GM23338 (cell line): ENCODE measurements at regions not wholly inside any gene's neighbourhood (a gene's known extent, or its start where the extent isn't known, plus 50 kb on each side); places are given as distances from the start of the nearest gene placed in this dataset.

ENCODE experiments used
- ATAC-seq: fragments of 200-7000 bp; cut with Tn5 transposase; 3 replicates; pipeline ENCODE4 v1.9.1; 2020
- DNase-seq: peaks from one replicate; pipeline ENCODE4 v3.0.0-alpha.2; 2015; ENCODE audit warnings: low spot score
- H2AFZ ChIP-seq: fragments of 200-600 bp; sonication (generic); 2 replicates; pipeline ENCODE4 v1.8.0; 2016; ENCODE audit warnings: antibody characterized with exemption, mild to moderate bottlenecking, moderate library complexity
- H3F3A ChIP-seq: fragments of 200-600 bp; sonication (generic); replicated peaks from 2 replicates; pipeline ENCODE4 v1.8.0; 2017; ENCODE audit warnings: antibody characterized with exemption, mixed run types, low read depth
- H3K27ac ChIP-seq: fragments of 200-600 bp; sonication (generic); 2 replicates; pipeline ENCODE4 v1.6.1; 2016; ENCODE audit warnings: low read depth
- H3K27me3 ChIP-seq: fragments of 200-600 bp; sonication (generic); 2 replicates; pipeline ENCODE4 v1.8.0; 2016; ENCODE audit warnings: mild to moderate bottlenecking, mixed run types, moderate library complexity; ENCODE audit not compliant: insufficient read depth
- H3K36me3 ChIP-seq: fragments of 200-600 bp; sonication (generic); 2 replicates; pipeline ENCODE4 v1.8.0; 2016; ENCODE audit warnings: mild to moderate bottlenecking; ENCODE audit not compliant: insufficient read depth
- H3K4me1 ChIP-seq: fragments of 200-600 bp; sonication (generic); 2 replicates; pipeline ENCODE4 v1.8.0; 2016; ENCODE audit warnings: mild to moderate bottlenecking, moderate library complexity; ENCODE audit not compliant: insufficient read depth
- H3K4me2 ChIP-seq: fragments of 200-600 bp; sonication (generic); 2 replicates; pipeline ENCODE4 v1.7.1; 2017; ENCODE audit warnings: mixed run types
- H3K4me3 ChIP-seq: fragments of 200-600 bp; sonication (generic); 2 replicates; pipeline ENCODE4 v1.6.1; 2016; ENCODE audit warnings: mixed run types
- H3K79me2 ChIP-seq: fragments of 200-600 bp; sonication (generic); replicated peaks from 2 replicates; pipeline ENCODE4 v1.8.0; 2017; ENCODE audit warnings: mild to moderate bottlenecking; ENCODE audit not compliant: insufficient read depth
- H3K9me2 ChIP-seq: fragments of 200-600 bp; sonication (generic); 2 replicates; pipeline ENCODE4 v1.8.0; 2017; ENCODE audit not compliant: insufficient read depth
- H4K20me1 ChIP-seq: fragments of 200-600 bp; sonication (generic); replicated peaks from 2 replicates; pipeline ENCODE4 v1.8.0; 2017; ENCODE audit warnings: mild to moderate bottlenecking; ENCODE audit not compliant: insufficient read depth
- H3K27ac Mint-ChIP-seq: 2 replicates; pipeline ENCODE4 v1.8.0; 2020; ENCODE audit warnings: inconsistent platforms, mild to moderate bottlenecking, moderate library complexity, mixed read lengths
- H3K27me3 Mint-ChIP-seq: 3 replicates; pipeline ENCODE4 v1.8.0; 2022; ENCODE audit warnings: low read depth, mild to moderate bottlenecking, moderate library complexity, mixed read lengths, inconsistent platforms; ENCODE audit not compliant: insufficient read depth, poor library complexity
- H3K36me3 Mint-ChIP-seq: 3 replicates; pipeline ENCODE4 v1.8.0; 2021; ENCODE audit warnings: low read depth, mild to moderate bottlenecking, inconsistent platforms, moderate library complexity, mixed read lengths
- H3K4me1 Mint-ChIP-seq: 3 replicates; pipeline ENCODE4 v1.8.0; 2020; ENCODE audit warnings: mild to moderate bottlenecking, inconsistent platforms, mixed read lengths
- H3K4me3 Mint-ChIP-seq: 3 replicates; pipeline ENCODE4 v1.8.0; 2021; ENCODE audit warnings: moderate library complexity, mild to moderate bottlenecking, inconsistent platforms, mixed read lengths
- H3K9me3 Mint-ChIP-seq: 3 replicates; pipeline ENCODE4 v1.8.0; 2020; ENCODE audit warnings: moderate library complexity, mild to moderate bottlenecking, inconsistent platforms, mixed read lengths
- CREB1 ChIP-seq: fragments of 250-450 bp; sonication (Bioruptor Pico); IDR thresholded peaks from 2 replicates; pipeline ENCODE4 v1.5.0; 2020; ENCODE audit warnings: low read depth, mild to moderate bottlenecking, moderate library complexity
- EZH2 ChIP-seq: fragments of 200-600 bp; sonication (generic); IDR thresholded peaks from one replicate; pipeline ENCODE4 v1.8.0; 2017; ENCODE audit warnings: antibody characterized with exemption, mild to moderate bottlenecking, low read depth; ENCODE audit not compliant: unreplicated experiment
- EZH2phosphoT487 ChIP-seq: fragments of 200-600 bp; sonication (generic); IDR thresholded peaks from one replicate; pipeline ENCODE4 v1.8.1; 2018; ENCODE audit warnings: antibody characterized with exemption; ENCODE audit not compliant: unreplicated experiment
- JUNB ChIP-seq: IDR thresholded peaks from one replicate; pipeline ENCODE4 v1.6.1; 2016; ENCODE audit warnings: antibody characterized with exemption; ENCODE audit not compliant: unreplicated experiment
- NANOG ChIP-seq: IDR thresholded peaks from 2 replicates; pipeline ENCODE4 v1.6.1; 2016; ENCODE audit warnings: antibody characterized with exemption, borderline replicate concordance
- POLR2AphosphoS5 ChIP-seq: IDR thresholded peaks from 2 replicates; pipeline ENCODE4 v1.6.1; 2016; ENCODE audit warnings: antibody characterized with exemption, low read depth
- REST ChIP-seq: IDR thresholded peaks from one replicate; pipeline ENCODE4 v1.6.1; 2018; ENCODE audit warnings: antibody characterized with exemption; ENCODE audit not compliant: unreplicated experiment
- STAT1 ChIP-seq: IDR thresholded peaks from one replicate; pipeline ENCODE4 v1.6.1; 2016; ENCODE audit warnings: antibody characterized with exemption; ENCODE audit not compliant: unreplicated experiment
- ZNF114 ChIP-seq: fragments of 250-450 bp; sonication (Bioruptor Pico); IDR thresholded peaks from 2 replicates; pipeline ENCODE4 v1.5.0; 2020; ENCODE audit warnings: mild to moderate bottlenecking, moderate library complexity
- ZNF331 ChIP-seq: fragments of 250-450 bp; sonication (Bioruptor Pico); IDR thresholded peaks from 2 replicates; pipeline ENCODE4 v1.5.0; 2020; ENCODE audit warnings: low read depth, mild to moderate bottlenecking, moderate library complexity
- TF ChIP-seq, protein P1 (sequence below), 2 experiments: fragments of 200-600 bp in 1 of 2; sonication (generic) in 1 of 2; conservative IDR thresholded peaks; 2 replicates each; pipeline versions ENCODE4 v1.5.1 to v1.6.1; 2016 to 2017; ENCODE audit warnings: antibody characterized with exemption in 2 of 2, low read depth in 2 of 2, mild to moderate bottlenecking in 2 of 2, moderate library complexity in 1 of 2
- TF ChIP-seq, protein P2 (sequence below): fragments of 250-450 bp; sonication (Bioruptor Pico); IDR thresholded peaks from 2 replicates; pipeline ENCODE4 v1.5.0; 2020; ENCODE audit warnings: mild to moderate bottlenecking, moderate library complexity
- TF ChIP-seq, protein P3 (sequence below): IDR thresholded peaks from 2 replicates; pipeline ENCODE4 v1.6.1; 2016; ENCODE audit warnings: antibody characterized with exemption

GRCh38 chr2:167398873-167399272 is 510.6 kb downstream of the XIRP2 start:
- Mint-ChIP-seq H3K4me3 (no peak overlapping the region), H3K27me3 (peaks cover 1% of the 10 kb centered on the region), H3K27ac (no peak overlapping the region), H3K36me3 (peaks cover 15% of the 10 kb centered on the region), H3K9me3 (peaks cover 13% of the 10 kb centered on the region), H3K4me1 (peaks cover 32% of the 10 kb centered on the region)
- H3K4me2 ChIP-seq = no peak overlapping the region
- no peak for TF ChIP-seq REST
- TF ChIP-seq EZH2 = no peak
- no peak for TF ChIP-seq CREB1
- TF ChIP-seq JUNB = no peak
- TF ChIP-seq, protein P1, sequence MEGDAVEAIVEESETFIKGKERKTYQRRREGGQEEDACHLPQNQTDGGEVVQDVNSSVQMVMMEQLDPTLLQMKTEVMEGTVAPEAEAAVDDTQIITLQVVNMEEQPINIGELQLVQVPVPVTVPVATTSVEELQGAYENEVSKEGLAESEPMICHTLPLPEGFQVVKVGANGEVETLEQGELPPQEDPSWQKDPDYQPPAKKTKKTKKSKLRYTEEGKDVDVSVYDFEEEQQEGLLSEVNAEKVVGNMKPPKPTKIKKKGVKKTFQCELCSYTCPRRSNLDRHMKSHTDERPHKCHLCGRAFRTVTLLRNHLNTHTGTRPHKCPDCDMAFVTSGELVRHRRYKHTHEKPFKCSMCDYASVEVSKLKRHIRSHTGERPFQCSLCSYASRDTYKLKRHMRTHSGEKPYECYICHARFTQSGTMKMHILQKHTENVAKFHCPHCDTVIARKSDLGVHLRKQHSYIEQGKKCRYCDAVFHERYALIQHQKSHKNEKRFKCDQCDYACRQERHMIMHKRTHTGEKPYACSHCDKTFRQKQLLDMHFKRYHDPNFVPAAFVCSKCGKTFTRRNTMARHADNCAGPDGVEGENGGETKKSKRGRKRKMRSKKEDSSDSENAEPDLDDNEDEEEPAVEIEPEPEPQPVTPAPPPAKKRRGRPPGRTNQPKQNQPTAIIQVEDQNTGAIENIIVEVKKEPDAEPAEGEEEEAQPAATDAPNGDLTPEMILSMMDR (conservative IDR thresholded peaks at IDR 0.05; ENCODE audit: low read depth in 2 of 2) = no peak
- TF ChIP-seq STAT1 = no peak
- no peak for TF ChIP-seq EZH2phosphoT487
- TF ChIP-seq, protein P2, sequence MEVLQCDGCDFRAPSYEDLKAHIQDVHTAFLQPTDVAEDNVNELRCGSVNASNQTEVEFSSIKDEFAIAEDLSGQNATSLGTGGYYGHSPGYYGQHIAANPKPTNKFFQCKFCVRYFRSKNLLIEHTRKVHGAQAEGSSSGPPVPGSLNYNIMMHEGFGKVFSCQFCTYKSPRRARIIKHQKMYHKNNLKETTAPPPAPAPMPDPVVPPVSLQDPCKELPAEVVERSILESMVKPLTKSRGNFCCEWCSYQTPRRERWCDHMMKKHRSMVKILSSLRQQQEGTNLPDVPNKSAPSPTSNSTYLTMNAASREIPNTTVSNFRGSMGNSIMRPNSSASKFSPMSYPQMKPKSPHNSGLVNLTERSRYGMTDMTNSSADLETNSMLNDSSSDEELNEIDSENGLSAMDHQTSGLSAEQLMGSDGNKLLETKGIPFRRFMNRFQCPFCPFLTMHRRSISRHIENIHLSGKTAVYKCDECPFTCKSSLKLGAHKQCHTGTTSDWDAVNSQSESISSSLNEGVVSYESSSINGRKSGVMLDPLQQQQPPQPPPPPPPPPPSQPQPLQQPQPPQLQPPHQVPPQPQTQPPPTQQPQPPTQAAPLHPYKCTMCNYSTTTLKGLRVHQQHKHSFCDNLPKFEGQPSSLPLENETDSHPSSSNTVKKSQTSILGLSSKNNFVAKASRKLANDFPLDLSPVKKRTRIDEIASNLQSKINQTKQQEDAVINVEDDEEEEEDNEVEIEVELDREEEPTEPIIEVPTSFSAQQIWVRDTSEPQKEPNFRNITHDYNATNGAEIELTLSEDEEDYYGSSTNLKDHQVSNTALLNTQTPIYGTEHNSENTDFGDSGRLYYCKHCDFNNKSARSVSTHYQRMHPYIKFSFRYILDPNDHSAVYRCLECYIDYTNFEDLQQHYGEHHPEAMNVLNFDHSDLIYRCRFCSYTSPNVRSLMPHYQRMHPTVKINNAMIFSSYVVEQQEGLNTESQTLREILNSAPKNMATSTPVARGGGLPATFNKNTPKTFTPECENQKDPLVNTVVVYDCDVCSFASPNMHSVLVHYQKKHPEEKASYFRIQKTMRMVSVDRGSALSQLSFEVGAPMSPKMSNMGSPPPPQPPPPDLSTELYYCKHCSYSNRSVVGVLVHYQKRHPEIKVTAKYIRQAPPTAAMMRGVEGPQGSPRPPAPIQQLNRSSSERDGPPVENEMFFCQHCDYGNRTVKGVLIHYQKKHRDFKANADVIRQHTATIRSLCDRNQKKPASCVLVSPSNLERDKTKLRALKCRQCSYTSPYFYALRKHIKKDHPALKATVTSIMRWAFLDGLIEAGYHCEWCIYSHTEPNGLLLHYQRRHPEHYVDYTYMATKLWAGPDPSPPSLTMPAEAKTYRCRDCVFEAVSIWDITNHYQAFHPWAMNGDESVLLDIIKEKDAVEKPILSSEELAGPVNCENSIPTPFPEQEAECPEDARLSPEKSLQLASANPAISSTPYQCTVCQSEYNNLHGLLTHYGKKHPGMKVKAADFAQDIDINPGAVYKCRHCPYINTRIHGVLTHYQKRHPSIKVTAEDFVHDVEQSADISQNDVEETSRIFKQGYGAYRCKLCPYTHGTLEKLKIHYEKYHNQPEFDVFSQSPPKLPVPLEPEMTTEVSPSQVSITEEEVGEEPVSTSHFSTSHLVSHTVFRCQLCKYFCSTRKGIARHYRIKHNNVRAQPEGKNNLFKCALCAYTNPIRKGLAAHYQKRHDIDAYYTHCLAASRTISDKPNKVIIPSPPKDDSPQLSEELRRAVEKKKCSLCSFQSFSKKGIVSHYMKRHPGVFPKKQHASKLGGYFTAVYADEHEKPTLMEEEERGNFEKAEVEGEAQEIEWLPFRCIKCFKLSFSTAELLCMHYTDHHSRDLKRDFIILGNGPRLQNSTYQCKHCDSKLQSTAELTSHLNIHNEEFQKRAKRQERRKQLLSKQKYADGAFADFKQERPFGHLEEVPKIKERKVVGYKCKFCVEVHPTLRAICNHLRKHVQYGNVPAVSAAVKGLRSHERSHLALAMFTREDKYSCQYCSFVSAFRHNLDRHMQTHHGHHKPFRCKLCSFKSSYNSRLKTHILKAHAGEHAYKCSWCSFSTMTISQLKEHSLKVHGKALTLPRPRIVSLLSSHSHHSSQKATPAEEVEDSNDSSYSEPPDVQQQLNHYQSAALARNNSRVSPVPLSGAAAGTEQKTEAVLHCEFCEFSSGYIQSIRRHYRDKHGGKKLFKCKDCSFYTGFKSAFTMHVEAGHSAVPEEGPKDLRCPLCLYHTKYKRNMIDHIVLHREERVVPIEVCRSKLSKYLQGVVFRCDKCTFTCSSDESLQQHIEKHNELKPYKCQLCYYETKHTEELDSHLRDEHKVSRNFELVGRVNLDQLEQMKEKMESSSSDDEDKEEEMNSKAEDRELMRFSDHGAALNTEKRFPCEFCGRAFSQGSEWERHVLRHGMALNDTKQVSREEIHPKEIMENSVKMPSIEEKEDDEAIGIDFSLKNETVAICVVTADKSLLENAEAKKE = no peak
- no peak for TF ChIP-seq ZNF331 (CRISPR knock-in tag)
- no peak for TF ChIP-seq NANOG
- no peak for TF ChIP-seq POLR2AphosphoS5
- TF ChIP-seq, protein P3, sequence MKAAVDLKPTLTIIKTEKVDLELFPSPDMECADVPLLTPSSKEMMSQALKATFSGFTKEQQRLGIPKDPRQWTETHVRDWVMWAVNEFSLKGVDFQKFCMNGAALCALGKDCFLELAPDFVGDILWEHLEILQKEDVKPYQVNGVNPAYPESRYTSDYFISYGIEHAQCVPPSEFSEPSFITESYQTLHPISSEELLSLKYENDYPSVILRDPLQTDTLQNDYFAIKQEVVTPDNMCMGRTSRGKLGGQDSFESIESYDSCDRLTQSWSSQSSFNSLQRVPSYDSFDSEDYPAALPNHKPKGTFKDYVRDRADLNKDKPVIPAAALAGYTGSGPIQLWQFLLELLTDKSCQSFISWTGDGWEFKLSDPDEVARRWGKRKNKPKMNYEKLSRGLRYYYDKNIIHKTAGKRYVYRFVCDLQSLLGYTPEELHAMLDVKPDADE = no peak
- TF ChIP-seq ZNF114 = no peak
- no peak overlapping the region for H3K27ac ChIP-seq
- no peaks in the 10 kb centered on the region for H3K9me2 ChIP-seq
- H3K36me3 ChIP-seq = no peaks in the 10 kb centered on the region
- H4K20me1 ChIP-seq = peaks cover 17% of the 10 kb centered on the region
- ATAC-seq = no peak
- H3K4me1 ChIP-seq = peaks cover 23% of the 10 kb centered on the region
- H3K27me3 ChIP-seq = no peaks in the 10 kb centered on the region
- no peak overlapping the region for H3K4me3 ChIP-seq
- H3K79me2 ChIP-seq = peaks cover 86% of the 10 kb centered on the region
- H3F3A ChIP-seq = no peaks in the 10 kb centered on the region
- no peak overlapping the region for H2AFZ ChIP-seq
- no peak for DNase-seq
